GDM1 (cell line): ENCODE measurements at regions not wholly inside any gene's neighbourhood (a gene's known extent, or its start where the extent isn't known, plus 50 kb on each side); places are given as distances from the start of the nearest gene placed in this dataset.
"Not testable (repeated sequence)": the region's sequence is repeated elsewhere in the genome, so short reads cannot be mapped to it uniquely, and the experiment has no call there.

ENCODE experiments used
- DNase-seq: peaks from one replicate; lab custom pipeline; 2025; lab: John Stamatoyannopoulos, UW

- no peak for DNase-seq
Measured at GRCh38 chr6:119728220-119728750, 378.7 kb upstream of the MAN1A1 start.

- DNase-seq = no peak
Measured at GRCh38 chr6:119727504-119728219, 378.1 kb upstream of the MAN1A1 start.

GRCh38 chr6:119726912-119727311, 377.4 kb upstream of the MAN1A1 start:
- not testable (repeated sequence) for DNase-seq

GRCh38 chr6:119726086-119726485, 376.5 kb upstream of the MAN1A1 start:
- no peak for DNase-seq

GRCh38 chr6:119720160-119720559, 370.6 kb upstream of the MAN1A1 start:
- no peak for DNase-seq

- no peak for DNase-seq
Measured at GRCh38 chr6:119717942-119718341, 368.4 kb upstream of the MAN1A1 start.

- no peak for DNase-seq
Measured at GRCh38 chr6:119716668-119717270, 367.2 kb upstream of the MAN1A1 start.

- no peak for DNase-seq
Measured at GRCh38 chr6:119713903-119714302, 364.3 kb upstream of the MAN1A1 start.

GRCh38 chr6:119686644-119687043, 337.1 kb upstream of the MAN1A1 start:
- no peak for DNase-seq

- no peak for DNase-seq
Measured at GRCh38 chr6:119686240-119686639, 336.7 kb upstream of the MAN1A1 start.

GRCh38 chr6:119683671-119684070, 334.1 kb upstream of the MAN1A1 start:
- no peak for DNase-seq

GRCh38 chr6:119683031-119683430, 333.5 kb upstream of the MAN1A1 start:
- no peak for DNase-seq

GRCh38 chr6:119678961-119679360, 329.4 kb upstream of the MAN1A1 start:
- no peak for DNase-seq

- no peak for DNase-seq
Measured at GRCh38 chr6:119677384-119677783, 327.8 kb upstream of the MAN1A1 start.

- no peak for DNase-seq
Measured at GRCh38 chr6:119676961-119677360, 327.4 kb upstream of the MAN1A1 start.

- DNase-seq = no peak
Measured at GRCh38 chr6:119676230-119676629, 326.7 kb upstream of the MAN1A1 start.

- no peak for DNase-seq
Measured at GRCh38 chr6:119673741-119674140, 324.2 kb upstream of the MAN1A1 start.

GRCh38 chr6:119672725-119673124, 323.2 kb upstream of the MAN1A1 start:
- no peak for DNase-seq

- DNase-seq = no peak
Measured at GRCh38 chr6:119671105-119671504, 321.5 kb upstream of the MAN1A1 start.

GRCh38 chr6:119669221-119669620, 319.7 kb upstream of the MAN1A1 start:
- DNase-seq = no peak

- not testable (repeated sequence) for DNase-seq
Measured at GRCh38 chr6:119665432-119665831, 315.9 kb upstream of the MAN1A1 start.

GRCh38 chr6:119661628-119662027, 312.1 kb upstream of the MAN1A1 start:
- DNase-seq = no peak

GRCh38 chr6:119661078-119661477, 311.5 kb upstream of the MAN1A1 start:
- no peak for DNase-seq

GRCh38 chr6:119658917-119659316, 309.4 kb upstream of the MAN1A1 start:
- DNase-seq = no peak
